ENCODE measurements at regions not wholly inside any gene's neighbourhood (a gene's known extent, or its start where the extent isn't known, plus 50 kb on each side); places are given as distances from the start of the nearest gene placed in this dataset.

DNA sequence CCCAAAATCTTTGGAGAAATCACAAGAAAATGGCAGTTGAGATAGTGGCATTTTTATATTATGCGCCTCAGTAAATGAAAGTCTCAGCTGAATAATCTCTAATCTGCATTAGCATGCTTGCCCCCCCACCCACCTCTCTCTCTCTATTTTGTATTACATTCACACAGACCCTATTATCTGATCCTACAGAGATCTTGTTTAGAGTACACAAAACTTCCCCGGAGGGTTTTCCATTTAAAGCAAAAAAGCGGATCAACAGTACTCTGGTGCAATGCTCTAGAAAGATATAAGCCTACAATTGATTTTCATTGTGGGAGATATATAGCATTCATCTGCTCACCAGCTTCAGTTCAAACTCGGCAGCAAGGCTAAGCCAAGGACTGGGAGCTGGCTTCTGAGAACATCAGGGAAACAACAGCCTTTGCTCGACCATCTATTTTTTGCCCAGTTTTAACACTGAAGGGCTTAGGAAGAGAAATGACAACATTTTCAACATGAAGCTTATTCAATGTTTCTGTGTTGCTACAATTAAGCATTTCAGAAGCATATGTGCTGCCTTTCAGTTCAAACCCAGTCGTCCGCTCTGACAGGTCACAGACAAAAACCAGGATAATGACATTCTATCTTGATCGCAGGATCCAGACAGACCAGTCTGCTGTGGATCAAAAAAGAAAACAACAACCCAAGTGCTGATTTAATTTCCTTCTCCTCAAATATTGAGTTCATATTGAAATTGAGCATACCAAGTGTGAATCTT, 137.6 kb upstream of the ATXN1 start:
- TF ChIP-seq, protein P1, sequence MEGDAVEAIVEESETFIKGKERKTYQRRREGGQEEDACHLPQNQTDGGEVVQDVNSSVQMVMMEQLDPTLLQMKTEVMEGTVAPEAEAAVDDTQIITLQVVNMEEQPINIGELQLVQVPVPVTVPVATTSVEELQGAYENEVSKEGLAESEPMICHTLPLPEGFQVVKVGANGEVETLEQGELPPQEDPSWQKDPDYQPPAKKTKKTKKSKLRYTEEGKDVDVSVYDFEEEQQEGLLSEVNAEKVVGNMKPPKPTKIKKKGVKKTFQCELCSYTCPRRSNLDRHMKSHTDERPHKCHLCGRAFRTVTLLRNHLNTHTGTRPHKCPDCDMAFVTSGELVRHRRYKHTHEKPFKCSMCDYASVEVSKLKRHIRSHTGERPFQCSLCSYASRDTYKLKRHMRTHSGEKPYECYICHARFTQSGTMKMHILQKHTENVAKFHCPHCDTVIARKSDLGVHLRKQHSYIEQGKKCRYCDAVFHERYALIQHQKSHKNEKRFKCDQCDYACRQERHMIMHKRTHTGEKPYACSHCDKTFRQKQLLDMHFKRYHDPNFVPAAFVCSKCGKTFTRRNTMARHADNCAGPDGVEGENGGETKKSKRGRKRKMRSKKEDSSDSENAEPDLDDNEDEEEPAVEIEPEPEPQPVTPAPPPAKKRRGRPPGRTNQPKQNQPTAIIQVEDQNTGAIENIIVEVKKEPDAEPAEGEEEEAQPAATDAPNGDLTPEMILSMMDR (IDR thresholded peaks at IDR 0.05), result no peak
- TF ChIP-seq POLR2A (IDR thresholded peaks at IDR 0.05), result no peak

All from adrenal gland (tissue), 5 donors.